GM21619 (cell line): ENCODE measurements at regions not wholly inside any gene's neighbourhood (a gene's known extent, or its start where the extent isn't known, plus 50 kb on each side); places are given as distances from the start of the nearest gene placed in this dataset.

ENCODE experiments used
- ATAC-seq: cut with Tn5 transposase; IDR thresholded peaks from one replicate; pipeline ENCODE4 v1.9.1; 2021; ENCODE audit not compliant: unreplicated experiment

DNA sequence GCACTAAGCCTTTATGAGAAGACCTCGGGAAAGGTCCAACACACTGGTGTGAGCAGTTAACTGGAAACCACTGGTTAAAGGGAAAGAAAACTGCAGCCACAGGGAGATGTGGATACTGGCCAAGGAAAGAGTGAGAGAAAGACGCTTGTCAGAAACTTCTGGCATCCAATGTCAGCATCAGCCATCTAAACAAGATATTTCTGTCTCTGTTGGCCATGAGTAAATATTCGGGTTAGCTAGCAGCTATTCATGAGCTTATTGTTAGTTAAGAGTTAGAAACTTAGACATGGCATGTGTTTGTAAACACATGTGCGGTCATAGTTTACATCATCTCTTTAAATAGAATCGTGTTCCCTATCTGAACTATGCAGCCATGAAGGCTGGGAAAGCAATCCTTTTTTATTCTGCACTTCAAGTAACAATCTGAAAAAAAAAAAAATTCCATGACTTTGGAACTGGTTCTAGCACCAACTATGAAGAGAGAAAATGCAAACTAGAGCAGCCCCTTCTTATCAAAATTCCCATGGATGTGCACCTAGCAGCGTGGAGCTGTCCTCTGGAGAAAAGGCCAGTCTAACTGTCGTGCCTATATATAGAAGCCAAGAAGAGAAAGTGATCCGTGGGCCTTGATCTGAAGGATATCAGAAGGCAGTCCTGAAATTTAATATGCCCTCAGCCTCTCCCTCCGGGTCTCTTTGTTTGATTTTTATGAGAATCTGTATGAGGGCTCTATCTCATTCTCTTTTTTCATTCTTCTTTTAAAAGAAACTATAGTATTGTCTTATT is 84.0 kb upstream of the RFX8 start:
- ATAC-seq: no peak

DNA sequence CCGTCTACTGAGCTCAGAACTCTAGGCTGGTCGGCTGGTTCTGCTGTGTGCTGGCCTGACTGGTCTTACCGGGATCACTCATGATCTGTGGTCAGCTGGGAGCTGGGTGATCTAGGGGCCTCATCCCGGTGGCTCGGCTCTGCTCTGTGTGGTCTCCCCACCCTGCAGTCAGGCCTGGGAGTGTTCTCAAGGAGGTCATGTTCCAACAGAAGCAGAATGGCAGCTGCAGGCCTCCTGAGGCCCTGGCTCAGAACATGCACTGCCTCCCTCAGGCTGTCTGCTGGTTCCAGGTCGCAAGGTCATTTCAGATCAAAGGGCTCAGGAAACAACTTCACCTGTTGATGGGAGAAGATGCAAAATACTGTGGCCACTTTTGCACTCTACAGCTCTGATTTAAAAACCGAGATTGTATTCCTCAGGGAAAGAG is 81.1 kb upstream of the RFX8 start:
- no peak for ATAC-seq

DNA sequence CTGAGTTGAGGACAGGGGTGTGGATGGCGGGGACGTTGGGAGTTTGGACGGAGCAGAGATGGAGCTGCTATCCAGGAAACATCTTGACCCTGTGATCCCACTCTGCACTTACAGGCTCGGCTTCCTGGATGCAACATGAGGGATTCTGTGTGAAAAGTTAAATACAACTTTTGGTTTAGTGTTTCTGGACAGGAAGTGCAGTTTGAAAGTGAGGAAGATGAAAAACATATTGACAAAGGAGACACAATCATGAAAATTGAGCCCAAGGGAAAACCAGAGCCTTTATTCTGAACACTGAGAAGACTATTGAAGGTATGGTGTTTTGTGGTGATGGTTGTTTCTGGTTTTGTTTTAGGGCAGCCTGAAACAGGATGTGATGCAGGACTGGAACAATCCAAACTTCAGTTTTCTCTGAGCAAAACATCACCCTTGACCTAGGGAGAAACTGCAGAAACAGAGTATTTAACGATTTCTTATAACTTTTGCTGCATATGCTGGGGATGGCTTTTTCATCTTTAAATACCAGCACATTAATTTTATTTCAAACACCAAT is 76.5 kb upstream of the RFX8 start:
- ATAC-seq: no peak

DNA sequence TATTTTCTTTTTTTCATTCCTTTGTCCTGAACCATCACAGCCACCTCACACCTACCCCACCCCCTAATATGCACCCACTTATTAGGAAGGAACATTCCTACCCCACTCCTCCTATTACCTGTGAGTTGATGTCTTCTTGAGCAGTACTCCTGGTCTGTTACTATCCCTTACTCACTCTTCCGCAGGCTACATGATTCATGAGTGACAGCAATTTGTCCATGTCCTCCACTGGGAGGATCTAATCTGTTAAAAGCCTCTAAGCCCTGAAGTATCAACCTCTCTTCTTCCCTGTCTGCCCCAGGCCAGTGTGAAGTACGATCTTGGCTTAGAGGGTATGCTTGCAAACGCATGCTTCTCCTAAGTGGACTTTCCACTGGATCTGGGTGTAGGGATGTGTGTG is 75.6 kb upstream of the RFX8 start:
- no peak for ATAC-seq

DNA sequence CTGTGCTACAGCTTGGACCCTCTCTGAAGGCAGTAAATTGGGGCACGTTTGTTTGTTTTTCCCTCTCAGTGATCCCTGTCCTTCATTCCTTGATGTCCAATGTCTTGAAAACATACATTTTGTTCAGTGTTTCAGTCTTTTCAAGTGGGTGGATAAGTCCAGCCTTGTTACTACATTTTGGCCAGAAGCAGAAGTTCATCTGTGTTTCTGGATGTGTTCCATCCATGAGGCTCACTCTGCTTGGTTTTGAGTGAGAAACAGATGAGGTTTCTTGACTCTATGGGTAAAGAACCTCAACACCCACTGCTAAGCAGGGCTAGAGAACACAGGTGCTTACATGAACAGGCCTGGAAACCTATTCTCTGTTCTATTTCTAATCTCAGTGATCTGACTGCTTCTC is 74.5 kb upstream of the RFX8 start:
- no peak for ATAC-seq

DNA sequence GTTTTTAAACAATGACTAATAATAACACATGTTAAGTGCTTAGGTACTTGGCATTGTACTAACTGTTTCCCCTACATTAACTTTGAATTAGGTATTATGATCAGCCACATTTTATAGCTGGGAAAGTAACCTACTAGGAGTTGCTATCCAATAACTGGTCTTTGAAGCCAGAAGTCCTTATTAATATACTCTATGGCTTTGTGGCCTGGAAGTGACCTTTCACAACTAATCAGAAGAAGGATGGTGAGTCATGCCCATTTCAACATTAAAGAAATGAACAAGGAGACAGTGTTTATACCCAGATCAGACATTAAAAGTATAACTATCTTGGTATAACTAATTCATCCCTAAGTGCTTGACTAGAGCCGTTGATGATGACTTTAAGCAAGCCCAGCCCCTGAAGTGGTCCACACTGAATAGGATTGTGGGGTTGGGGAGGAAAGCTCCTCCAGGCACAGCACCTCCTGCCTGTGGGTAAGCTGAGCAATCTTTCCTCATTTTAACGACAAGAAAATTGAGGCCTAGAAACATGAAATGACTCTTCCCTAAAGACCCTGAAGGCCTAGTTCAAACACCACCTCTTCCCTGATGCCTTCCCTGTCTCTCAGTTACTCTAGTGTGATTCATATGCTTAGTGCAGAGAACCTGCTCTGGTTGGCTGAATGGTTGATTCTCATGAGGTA is 71.6 kb upstream of the RFX8 start:
- ATAC-seq: no peak

DNA sequence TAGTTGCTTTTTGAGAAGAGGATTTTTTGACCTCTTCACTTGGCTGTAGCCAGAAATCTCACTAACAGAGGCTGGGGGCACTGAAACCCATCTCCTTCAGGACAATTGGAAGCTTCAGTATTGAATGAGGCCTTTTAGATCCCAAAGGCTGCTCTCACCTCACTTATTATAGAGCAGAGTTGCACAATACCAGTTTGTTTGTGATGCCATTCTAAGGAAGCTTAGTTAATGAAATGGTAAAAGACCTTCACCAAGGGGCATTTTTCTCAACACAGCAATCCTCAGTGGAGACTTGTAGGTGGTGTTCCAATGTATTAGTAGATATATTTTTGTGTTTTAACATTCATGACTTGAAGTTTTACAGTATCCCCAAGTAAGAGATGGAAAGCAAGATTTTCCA is 71.0 kb upstream of the RFX8 start:
- ATAC-seq: no peak

DNA sequence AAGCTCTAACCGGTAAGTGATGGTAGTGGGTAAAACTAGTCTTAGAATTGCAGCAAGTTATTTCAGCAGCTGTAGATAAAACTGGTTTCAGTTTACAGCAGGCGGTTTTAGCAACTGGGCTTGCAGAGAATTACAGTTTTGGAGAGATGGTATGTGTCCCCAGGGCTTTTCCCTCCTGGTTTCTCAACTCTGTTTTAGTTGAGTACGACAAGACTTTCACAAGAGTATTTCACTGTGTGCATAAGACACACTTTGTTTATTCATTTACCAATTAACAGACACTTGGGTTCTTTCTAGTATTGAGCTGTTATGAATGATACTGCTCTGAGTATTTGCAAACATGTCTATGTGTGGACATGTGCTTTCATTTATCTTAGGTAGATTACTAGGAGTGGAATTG is 65.6 kb upstream of the RFX8 start:
- no peak for ATAC-seq

DNA sequence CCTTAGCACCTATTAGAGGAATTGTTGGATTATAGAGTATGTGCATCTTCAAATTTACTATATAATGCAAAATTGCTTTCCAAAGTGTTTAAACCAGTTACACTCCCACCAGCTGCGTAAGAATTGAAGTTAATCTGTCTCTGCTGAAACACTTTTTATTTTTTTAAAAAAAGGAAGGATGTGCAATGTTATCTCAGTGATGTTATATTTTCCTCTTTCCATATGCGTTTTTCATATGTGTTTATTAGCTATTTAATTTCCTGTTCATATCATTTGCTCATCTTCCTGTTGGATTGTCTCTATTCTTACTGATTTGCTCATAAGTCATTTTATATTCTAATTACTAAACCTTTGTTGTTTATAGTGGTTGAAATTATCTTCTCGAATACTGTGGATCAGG is 63.2 kb upstream of the RFX8 start:
- ATAC-seq: no peak

DNA sequence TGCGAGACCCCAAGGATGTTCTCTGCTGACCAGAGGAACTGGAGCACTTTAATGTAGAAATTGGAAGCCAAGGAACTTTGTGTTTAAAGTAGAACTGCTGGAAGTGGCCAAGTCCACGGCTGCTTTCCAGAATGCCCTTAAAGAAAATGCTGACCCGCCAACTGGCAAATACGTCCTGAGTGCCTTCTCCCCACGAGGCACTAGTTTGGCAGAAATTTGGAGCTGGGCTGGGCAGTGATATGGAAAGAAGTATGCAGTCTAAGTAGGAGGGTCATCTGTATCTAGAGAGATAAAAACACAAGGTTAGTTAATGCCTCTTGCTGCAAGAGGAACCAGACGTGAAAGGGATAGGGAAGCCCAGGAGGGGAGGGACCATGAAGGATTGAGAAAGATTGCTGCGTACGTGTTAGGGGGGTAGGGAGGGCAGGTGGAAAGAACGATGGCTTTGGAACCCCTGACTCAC is 59.3 kb upstream of the RFX8 start:
- ATAC-seq: no peak

DNA sequence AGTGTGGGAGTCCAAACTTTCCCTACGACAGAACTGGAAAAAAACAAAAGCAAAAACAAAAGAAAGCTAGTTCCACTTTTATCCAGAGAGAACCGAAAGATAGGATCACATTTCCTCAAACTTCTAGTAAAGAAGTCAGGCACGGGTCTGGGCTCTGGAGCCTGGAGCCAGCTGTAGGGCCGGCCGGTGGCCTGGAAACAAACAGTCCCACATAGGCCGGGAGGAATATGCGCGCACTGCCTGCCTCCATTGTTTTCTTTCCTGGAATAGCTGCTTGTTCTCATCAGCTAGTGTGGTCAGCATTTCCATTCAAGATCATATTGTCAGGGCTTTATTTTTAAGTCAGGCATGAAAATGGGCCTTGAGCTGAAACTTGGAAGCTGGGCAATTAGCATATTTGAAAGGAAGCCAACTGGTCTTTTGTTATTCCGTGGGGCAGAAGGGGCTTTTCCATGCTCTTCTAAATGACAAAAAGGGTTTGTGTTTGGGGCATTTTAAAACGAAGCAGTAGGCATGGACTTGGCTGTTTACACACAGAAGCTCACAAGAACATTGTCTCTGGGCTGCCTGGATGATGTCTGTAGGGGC is 58.7 kb upstream of the RFX8 start:
- ATAC-seq: no peak

DNA sequence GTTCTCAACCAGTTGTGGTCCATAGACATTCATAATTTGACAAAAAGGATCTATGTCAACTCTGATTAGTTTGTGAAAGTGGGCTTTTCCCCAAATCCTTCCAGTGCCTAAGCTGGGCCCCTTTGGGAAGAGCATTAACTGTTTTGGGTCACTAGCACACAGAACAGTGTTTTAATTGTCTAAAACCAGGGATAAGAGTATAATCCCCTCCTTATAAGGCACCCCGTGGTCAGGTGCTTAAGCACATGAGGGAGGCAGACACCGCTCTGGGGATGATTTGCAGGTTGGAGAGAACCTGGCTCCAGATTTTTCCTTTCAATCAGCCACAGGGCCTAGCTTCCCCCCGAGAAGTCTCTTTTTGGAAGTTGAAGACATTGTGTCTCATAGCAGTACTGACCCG is 53.6 kb upstream of the RFX8 start:
- no peak for ATAC-seq

DNA sequence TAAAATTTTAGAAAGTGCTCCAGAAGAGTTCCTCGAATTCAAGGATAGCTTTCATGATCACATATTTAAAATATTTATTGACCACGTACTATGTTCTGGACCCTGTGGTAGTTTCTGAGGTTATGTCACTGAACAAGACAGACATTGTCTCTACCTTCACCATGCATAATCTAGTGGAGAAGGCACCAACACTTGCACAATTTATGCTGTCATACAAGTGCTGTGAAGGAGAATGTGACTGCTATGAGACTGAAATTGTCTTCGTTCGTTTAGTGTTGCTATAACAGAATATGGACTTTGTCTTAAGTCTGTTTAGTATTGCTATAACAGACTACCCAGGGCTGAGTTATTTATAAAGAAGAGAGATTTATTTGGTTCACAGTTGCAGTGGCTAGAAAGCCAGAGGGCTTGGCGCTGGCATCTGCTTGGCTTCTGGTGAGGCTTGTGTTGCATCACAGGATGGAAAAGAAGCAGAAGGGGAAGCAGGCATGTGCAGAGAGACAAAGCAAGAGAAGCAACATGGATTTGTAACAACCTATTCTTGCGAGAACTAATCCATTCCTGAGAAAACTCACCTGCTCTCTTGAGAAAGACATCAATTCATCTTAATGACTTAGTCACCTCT is 50.0 kb upstream of the RFX8 start:
- ATAC-seq: no peak
